ENCODE measurements at regions not wholly inside any gene's neighbourhood (a gene's known extent, or its start where the extent isn't known, plus 50 kb on each side); places are given as distances from the start of the nearest gene placed in this dataset.
"Not testable (repeated sequence)": the region's sequence is repeated elsewhere in the genome, so short reads cannot be mapped to it uniquely, and the experiment has no call there.

DNA sequence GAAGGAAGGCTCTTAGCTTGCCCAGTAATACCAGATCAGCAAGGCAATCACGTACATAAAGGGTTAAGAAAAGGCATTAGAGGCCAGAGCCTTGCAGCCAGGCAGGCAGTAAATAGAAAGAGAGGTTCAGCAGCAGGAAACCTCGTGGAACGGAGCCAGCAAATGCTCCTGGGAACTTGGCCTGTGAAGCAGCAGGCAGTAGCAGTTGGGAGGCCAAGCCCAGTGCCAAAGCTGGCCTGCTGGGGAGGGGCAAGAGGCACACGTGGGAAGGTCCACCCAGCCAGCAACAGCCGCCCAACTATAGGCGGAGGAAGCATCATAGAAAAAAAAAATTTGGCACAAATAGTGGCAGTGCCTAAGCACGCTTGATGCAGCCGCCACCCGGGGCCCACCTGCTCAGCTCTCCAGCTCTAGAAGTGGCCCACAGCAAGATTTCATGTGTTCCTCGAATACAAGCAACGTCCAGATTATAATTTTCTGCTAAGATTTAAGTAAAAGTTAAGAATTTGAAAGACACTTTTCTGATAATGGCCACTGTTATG lies 2339.5 kb downstream of the TP53TG3F start:
- peaks cover 36% of the 10 kb centered on the region for H3K9me3 Mint-ChIP-seq
- no peaks in the 10 kb centered on the region for H3K4me1 Mint-ChIP-seq
- no peak overlapping the region for H3K4me3 Mint-ChIP-seq
- H3K27me3 Mint-ChIP-seq (ENCODE audit: low read depth): no peaks in the 10 kb centered on the region
- H3K36me3 Mint-ChIP-seq (ENCODE audit: low read depth): no peaks in the 10 kb centered on the region
- TF ChIP-seq, protein P1, sequence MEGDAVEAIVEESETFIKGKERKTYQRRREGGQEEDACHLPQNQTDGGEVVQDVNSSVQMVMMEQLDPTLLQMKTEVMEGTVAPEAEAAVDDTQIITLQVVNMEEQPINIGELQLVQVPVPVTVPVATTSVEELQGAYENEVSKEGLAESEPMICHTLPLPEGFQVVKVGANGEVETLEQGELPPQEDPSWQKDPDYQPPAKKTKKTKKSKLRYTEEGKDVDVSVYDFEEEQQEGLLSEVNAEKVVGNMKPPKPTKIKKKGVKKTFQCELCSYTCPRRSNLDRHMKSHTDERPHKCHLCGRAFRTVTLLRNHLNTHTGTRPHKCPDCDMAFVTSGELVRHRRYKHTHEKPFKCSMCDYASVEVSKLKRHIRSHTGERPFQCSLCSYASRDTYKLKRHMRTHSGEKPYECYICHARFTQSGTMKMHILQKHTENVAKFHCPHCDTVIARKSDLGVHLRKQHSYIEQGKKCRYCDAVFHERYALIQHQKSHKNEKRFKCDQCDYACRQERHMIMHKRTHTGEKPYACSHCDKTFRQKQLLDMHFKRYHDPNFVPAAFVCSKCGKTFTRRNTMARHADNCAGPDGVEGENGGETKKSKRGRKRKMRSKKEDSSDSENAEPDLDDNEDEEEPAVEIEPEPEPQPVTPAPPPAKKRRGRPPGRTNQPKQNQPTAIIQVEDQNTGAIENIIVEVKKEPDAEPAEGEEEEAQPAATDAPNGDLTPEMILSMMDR (IDR thresholded peaks at IDR 0.05; ENCODE audit: unreplicated experiment in 3 of 3): no peak
- no peak overlapping the region for H3K27ac Mint-ChIP-seq

DNA sequence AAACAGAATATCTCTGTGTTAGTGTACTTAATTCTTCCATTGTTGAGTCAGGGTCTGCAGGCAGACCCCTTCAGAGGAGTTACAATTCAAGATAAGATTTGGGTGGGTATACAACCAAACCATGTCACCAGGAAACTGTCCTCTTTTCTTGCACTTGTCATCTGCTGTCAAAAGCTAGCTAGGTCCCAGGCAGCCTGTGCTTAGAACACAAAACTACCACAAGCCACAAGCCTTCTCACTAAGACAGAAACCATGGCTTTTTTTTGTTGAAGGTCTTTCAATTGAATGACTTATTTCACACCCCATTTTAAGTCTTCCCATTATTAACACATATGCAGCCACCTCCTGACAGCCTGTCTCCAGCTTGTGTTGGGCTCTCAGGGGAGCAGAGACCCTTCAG lies 2345.1 kb downstream of the TP53TG3F start:
- not testable (repeated sequence) for H3K4me1 Mint-ChIP-seq; H3K4me3 Mint-ChIP-seq; H3K36me3 Mint-ChIP-seq (ENCODE audit: low read depth); H3K27ac Mint-ChIP-seq; H3K27me3 Mint-ChIP-seq (ENCODE audit: low read depth)
- H3K9me3 Mint-ChIP-seq: peaks cover 32% of the 10 kb centered on the region

DNA sequence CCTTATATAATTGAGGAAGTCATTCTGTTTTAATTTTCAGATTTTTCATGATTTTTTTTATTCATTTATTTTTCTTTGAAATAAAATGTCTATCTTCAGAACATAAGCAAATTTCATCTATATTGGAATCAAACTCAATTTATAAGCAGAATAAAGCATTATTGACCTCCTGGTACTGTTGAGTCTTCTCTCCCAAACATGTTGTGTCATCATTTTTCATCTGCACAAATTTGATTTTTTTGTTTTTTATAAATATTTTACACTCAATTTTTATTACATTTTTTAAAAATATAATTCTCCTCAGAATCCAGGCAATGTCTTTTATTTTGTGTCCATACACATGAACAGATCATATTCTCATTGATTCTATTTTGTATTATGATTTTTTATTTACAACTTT lies 2363.9 kb downstream of the TP53TG3F start:
- TF ChIP-seq, protein P1 (IDR thresholded peaks at IDR 0.05; ENCODE audit: unreplicated experiment in 3 of 3): no peak
- Mint-ChIP-seq H3K36me3 (ENCODE audit: low read depth) (no peaks in the 10 kb centered on the region), H3K4me3 (no peak overlapping the region), H3K27ac (no peak overlapping the region), H3K27me3 (ENCODE audit: low read depth) (no peaks in the 10 kb centered on the region), H3K9me3 (peaks cover 16% of the 10 kb centered on the region), H3K4me1 (no peaks in the 10 kb centered on the region)

DNA sequence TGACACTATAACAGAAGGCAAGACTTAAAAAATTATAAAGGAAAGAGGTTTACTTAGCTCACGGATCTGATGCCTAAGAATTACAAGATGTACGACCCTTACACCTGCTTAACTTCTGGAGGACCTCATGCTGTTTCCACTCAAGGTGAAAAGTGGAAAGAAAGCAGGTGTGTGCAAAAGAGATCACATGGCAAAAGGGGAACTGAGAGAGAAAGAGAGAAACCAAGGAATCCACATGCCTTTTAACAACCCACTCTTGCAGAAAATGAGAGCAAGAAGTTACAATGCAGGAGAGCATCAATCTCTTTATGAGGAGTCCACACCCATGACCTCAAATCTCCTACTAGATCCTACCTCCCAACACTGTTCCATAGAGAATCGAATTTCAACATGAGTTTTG lies 2382.2 kb downstream of the TP53TG3F start:
- H3K4me3 Mint-ChIP-seq: no peak overlapping the region
- no peaks in the 10 kb centered on the region for H3K36me3 Mint-ChIP-seq (ENCODE audit: low read depth)
- no peaks in the 10 kb centered on the region for H3K4me1 Mint-ChIP-seq
- TF ChIP-seq, protein P1 (IDR thresholded peaks at IDR 0.05; ENCODE audit: unreplicated experiment in 3 of 3): no peak
- no peaks in the 10 kb centered on the region for H3K27me3 Mint-ChIP-seq (ENCODE audit: low read depth)
- peaks cover 26% of the 10 kb centered on the region for H3K9me3 Mint-ChIP-seq
- H3K27ac Mint-ChIP-seq: no peak overlapping the region

DNA sequence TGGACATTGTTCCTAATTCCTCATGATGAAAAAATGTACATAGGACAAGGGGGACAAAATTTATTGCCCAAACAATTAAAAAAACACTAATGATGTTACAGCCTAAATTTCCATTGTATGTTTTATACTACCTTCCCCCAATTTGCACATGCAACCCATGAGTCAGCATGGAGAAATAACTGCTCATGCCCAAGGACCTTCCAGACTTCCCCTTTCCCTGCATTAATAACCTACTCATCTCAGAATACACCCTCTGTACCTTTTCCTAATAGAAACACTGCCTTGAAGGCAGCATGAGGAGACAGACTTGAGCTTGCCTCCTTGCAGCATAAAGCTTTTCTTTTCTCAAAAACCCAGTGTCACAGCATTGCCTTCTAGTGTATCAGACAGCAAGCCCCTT lies 2402.8 kb downstream of the TP53TG3F start:
- peaks cover 37% of the 10 kb centered on the region for H3K9me3 Mint-ChIP-seq
- no peaks in the 10 kb centered on the region for H3K36me3 Mint-ChIP-seq (ENCODE audit: low read depth)
- H3K27me3 Mint-ChIP-seq (ENCODE audit: low read depth): no peaks in the 10 kb centered on the region

DNA sequence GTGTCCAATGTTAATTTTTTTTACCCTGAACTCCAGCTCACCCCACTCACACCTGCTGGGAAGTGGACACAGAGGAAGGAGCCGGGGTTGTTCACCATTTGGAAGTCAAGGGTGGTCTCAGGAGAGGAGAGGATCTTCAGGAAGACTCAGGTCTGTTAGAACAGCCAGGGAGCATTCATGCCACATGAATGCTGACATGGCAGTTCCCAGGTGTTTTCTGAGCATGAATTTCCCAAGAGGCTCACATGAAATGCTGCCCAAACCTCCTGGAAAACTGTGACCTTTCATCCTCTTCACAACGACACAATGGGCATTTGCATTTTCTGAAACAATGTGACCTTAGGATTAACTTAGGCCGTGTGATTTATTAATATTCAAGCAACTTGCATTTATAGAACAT lies 2409.2 kb downstream of the TP53TG3F start:
- H3K36me3 Mint-ChIP-seq (ENCODE audit: low read depth): no peaks in the 10 kb centered on the region
- no peak overlapping the region for H3K27ac Mint-ChIP-seq
- no peak overlapping the region for H3K4me3 Mint-ChIP-seq
- peaks cover 57% of the 10 kb centered on the region for H3K9me3 Mint-ChIP-seq
- H3K27me3 Mint-ChIP-seq (ENCODE audit: low read depth): no peaks in the 10 kb centered on the region
- H3K4me1 Mint-ChIP-seq: no peaks in the 10 kb centered on the region
- TF ChIP-seq, protein P1 (IDR thresholded peaks at IDR 0.05; ENCODE audit: unreplicated experiment in 3 of 3): no peak

More for the DNA sequence above, 2402.8 kb downstream of the TP53TG3F start:
- no peak overlapping the region for H3K27ac Mint-ChIP-seq
- H3K4me1 Mint-ChIP-seq: no peaks in the 10 kb centered on the region
- no peak overlapping the region for H3K4me3 Mint-ChIP-seq
- TF ChIP-seq, protein P1 (IDR thresholded peaks at IDR 0.05; ENCODE audit: unreplicated experiment in 3 of 3): no peak

Data from nephron (organoid).